HEK293 (cell line): ENCODE measurements at regions not wholly inside any gene's neighbourhood (a gene's known extent, or its start where the extent isn't known, plus 50 kb on each side); places are given as distances from the start of the nearest gene placed in this dataset.

ENCODE experiments used
- CTCF ChIA-PET: fragments of 350-600 bp; formaldehyde crosslinking; extraction: SDS; loops from one replicate; lab custom pipeline; 2021; ENCODE audit warnings: antibody characterized with exemption; lab: Yijun Ruan, JAX
- POLR2A ChIA-PET: fragments of 300-600 bp; formaldehyde crosslinking; extraction: SDS; loops from one replicate; lab custom pipeline; 2020; ENCODE audit warnings: antibody characterized with exemption, inconsistent platforms; lab: Yijun Ruan, JAX
- H3K27ac ChIP-seq: fragments of 200-500 bp; sonication (Bioruptor generic); 2 replicates; pipeline ENCODE4 v1.5.1; 2014; ENCODE audit warnings: low read depth, low read length, control low read depth, inconsistent platforms; ENCODE audit errors: extremely low read depth
- H3K36me3 ChIP-seq, 2 experiments: fragments of 200-500 bp in 1 of 2; sonication (Bioruptor generic) in 1 of 2; 1 replicate in 1 of 2; 2 replicates in 1 of 2; pipeline ENCODE4 v1.5.1; 2014 to 2017; ENCODE audit warnings: inconsistent platforms in 2 of 2, low read length in 2 of 2; ENCODE audit not compliant: control insufficient read depth in 2 of 2, insufficient read depth in 1 of 2
- H3K4me1 ChIP-seq: fragments of 200-500 bp; sonication (Bioruptor generic); 2 replicates; pipeline ENCODE4 v1.5.1; 2014; ENCODE audit warnings: mild to moderate bottlenecking, low read length, inconsistent platforms; ENCODE audit not compliant: control insufficient read depth, insufficient read depth
- H3K4me3 ChIP-seq: 2 replicates; pipeline ENCODE4 v1.5.1; 2011; ENCODE audit warnings: low read depth, mild to moderate bottlenecking, control low read depth, low read length, moderate library complexity
- H3K9me3 ChIP-seq: fragments of 200-500 bp; sonication (Bioruptor generic); 2 replicates; pipeline ENCODE4 v1.5.1; 2014; ENCODE audit warnings: low read depth, low read length, inconsistent platforms; ENCODE audit not compliant: control insufficient read depth, insufficient read depth
- GLI2 ChIP-seq: fragments of 450-650 bp; formaldehyde crosslinking; IDR thresholded peaks from 2 replicates; pipeline ENCODE4; 2017; ENCODE audit warnings: missing biosample characterization, missing genetic modification characterization, low read depth, borderline replicate concordance
- WT1 ChIP-seq: fragments of 450-650 bp; formaldehyde crosslinking; IDR thresholded peaks from 2 replicates; pipeline ENCODE4 v1.5.1; 2016; ENCODE audit warnings: missing biosample characterization, missing genetic modification characterization
- YY2 ChIP-seq: fragments of 450-650 bp; formaldehyde crosslinking; IDR thresholded peaks from 2 replicates; pipeline ENCODE4 v1.5.1; 2016; ENCODE audit warnings: missing biosample characterization, missing genetic modification characterization
- ZBTB11 ChIP-seq: fragments of 450-650 bp; formaldehyde crosslinking; conservative IDR thresholded peaks from 2 replicates; pipeline ENCODE4 v1.5.1; 2016; ENCODE audit warnings: low read depth, missing biosample characterization, missing genetic modification characterization
- ZBTB17 ChIP-seq: fragments of 450-650 bp; formaldehyde crosslinking; IDR thresholded peaks from 2 replicates; pipeline ENCODE4 v1.5.1; 2016; ENCODE audit warnings: missing biosample characterization, missing genetic modification characterization
- ZNF169 ChIP-seq: fragments of 450-650 bp; formaldehyde crosslinking; IDR thresholded peaks from 2 replicates; pipeline ENCODE4 v1.5.1; 2016; ENCODE audit warnings: missing biosample characterization, missing genetic modification characterization
- ZNF2 ChIP-seq: fragments of 450-650 bp; formaldehyde crosslinking; IDR thresholded peaks from 2 replicates; pipeline ENCODE4 v1.5.1; 2016; ENCODE audit warnings: missing biosample characterization, missing genetic modification characterization
- ZNF202 ChIP-seq: fragments of 450-650 bp; formaldehyde crosslinking; IDR thresholded peaks from 2 replicates; pipeline ENCODE4 v1.5.1; 2016; ENCODE audit warnings: missing biosample characterization, missing genetic modification characterization, borderline replicate concordance
- ZNF211 ChIP-seq: fragments of 450-650 bp; formaldehyde crosslinking; IDR thresholded peaks from 2 replicates; pipeline ENCODE4 v1.5.1; 2016; ENCODE audit warnings: low read depth, missing biosample characterization, missing genetic modification characterization
- ZNF266 ChIP-seq: fragments of 450-650 bp; formaldehyde crosslinking; IDR thresholded peaks from 2 replicates; pipeline ENCODE4 v1.5.1; 2016; ENCODE audit warnings: missing biosample characterization, missing genetic modification characterization, low read depth
- ZNF280C ChIP-seq: fragments of 450-650 bp; formaldehyde crosslinking; IDR thresholded peaks from 2 replicates; pipeline ENCODE4 v1.5.1; 2016; ENCODE audit warnings: missing biosample characterization, missing genetic modification characterization
- ZNF302 ChIP-seq: fragments of 450-650 bp; formaldehyde crosslinking; IDR thresholded peaks from 2 replicates; pipeline ENCODE4 v1.5.1; 2016; ENCODE audit warnings: missing biosample characterization, missing genetic modification characterization, low read depth
- ZNF37A ChIP-seq: fragments of 450-650 bp; IDR thresholded peaks from 2 replicates; pipeline ENCODE4 v1.5.1; 2018; ENCODE audit warnings: missing biosample characterization, missing genetic modification characterization
- ZNF394 ChIP-seq: fragments of 450-650 bp; formaldehyde crosslinking; IDR thresholded peaks from 2 replicates; pipeline ENCODE4 v1.5.1; 2016; ENCODE audit warnings: missing biosample characterization, missing genetic modification characterization, mild to moderate bottlenecking, moderate library complexity, borderline replicate concordance
- ZNF416 ChIP-seq: fragments of 450-650 bp; formaldehyde crosslinking; IDR thresholded peaks from 2 replicates; pipeline ENCODE4 v1.5.1; 2016; ENCODE audit warnings: missing biosample characterization, missing genetic modification characterization
- ZNF426 ChIP-seq: fragments of 450-650 bp; formaldehyde crosslinking; IDR thresholded peaks from 2 replicates; pipeline ENCODE4 v1.5.1; 2017; ENCODE audit warnings: missing biosample characterization, missing genetic modification characterization, mild to moderate bottlenecking, inconsistent platforms, moderate library complexity
- ZNF473 ChIP-seq: fragments of 450-650 bp; formaldehyde crosslinking; IDR thresholded peaks from 2 replicates; pipeline ENCODE4 v1.5.1; 2017; ENCODE audit warnings: missing biosample characterization, missing genetic modification characterization
- ZNF558 ChIP-seq: fragments of 450-650 bp; formaldehyde crosslinking; IDR thresholded peaks from 2 replicates; pipeline ENCODE4 v1.5.1; 2016; ENCODE audit warnings: missing biosample characterization, missing genetic modification characterization
- ZNF596 ChIP-seq: fragments of 450-650 bp; IDR thresholded peaks from 2 replicates; pipeline ENCODE4 v1.5.0; 2018; ENCODE audit warnings: missing biosample characterization, mild to moderate bottlenecking, missing genetic modification characterization, moderate library complexity
- ZNF654 ChIP-seq: fragments of 450-650 bp; formaldehyde crosslinking; IDR thresholded peaks from 2 replicates; pipeline ENCODE4 v1.5.1; 2016; ENCODE audit warnings: low read depth, missing biosample characterization, missing genetic modification characterization
- ZNF664 ChIP-seq: fragments of 450-650 bp; formaldehyde crosslinking; IDR thresholded peaks from 2 replicates; pipeline ENCODE4 v1.5.1; 2016; ENCODE audit warnings: missing biosample characterization, missing genetic modification characterization
- ZNF837 ChIP-seq: fragments of 450-650 bp; formaldehyde crosslinking; IDR thresholded peaks from 2 replicates; pipeline ENCODE4 v1.5.1; 2016; ENCODE audit warnings: missing biosample characterization, missing genetic modification characterization
- ZXDB ChIP-seq: fragments of 450-650 bp; formaldehyde crosslinking; IDR thresholded peaks from 2 replicates; pipeline ENCODE4 v1.5.1; 2016; ENCODE audit warnings: missing biosample characterization, missing genetic modification characterization
- TF ChIP-seq, protein P1 (sequence below): fragments of 450-650 bp; formaldehyde crosslinking; IDR thresholded peaks from 2 replicates; pipeline ENCODE4 v1.5.1; 2016; ENCODE audit warnings: missing biosample characterization, missing genetic modification characterization, low read depth
- TF ChIP-seq, protein P2 (sequence below): fragments of 450-650 bp; formaldehyde crosslinking; IDR thresholded peaks from 2 replicates; pipeline ENCODE4 v1.5.1; 2016; ENCODE audit warnings: missing biosample characterization, missing genetic modification characterization

DNA sequence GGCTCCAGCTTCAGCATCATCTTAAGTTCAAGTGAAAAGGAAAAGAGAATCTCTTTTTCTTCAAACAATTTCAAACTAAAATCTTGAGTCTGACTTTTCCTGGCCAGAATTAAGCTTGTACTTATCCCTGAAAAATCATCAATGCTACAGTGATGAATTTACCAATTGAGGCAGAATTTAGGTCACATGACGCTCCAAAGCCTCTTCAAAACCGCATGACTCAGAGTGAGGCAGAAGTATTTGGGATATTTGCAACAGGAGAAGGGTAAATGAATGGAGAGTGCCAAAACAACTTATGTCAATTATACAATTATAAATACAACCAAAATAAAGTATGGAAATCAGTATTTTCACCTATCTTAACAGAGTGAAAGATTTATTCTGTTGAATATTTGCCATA lies 515.5 kb downstream of the COL12A1 start:
- Histone ChIP-seq H3K9me3 (no peaks in the 10 kb centered on the region), H3K4me3 (no peak overlapping the region), H3K27ac (no peak overlapping the region), H3K36me3 (no peaks in the 10 kb centered on the region), H3K4me1 (no peaks in the 10 kb centered on the region)
- ChIA-PET POLR2A (no interaction called here), CTCF (no interaction called here)
- TF ChIP-seq ZNF2 (tag by site-specific recombination) (no peak), YY2 (tag by site-specific recombination) (no peak), ZNF558 (no peak), ZNF280C (no peak), ZNF837 (tag by site-specific recombination) (no peak), ZNF169 (tag by site-specific recombination) (no peak), ZNF664 (tag by site-specific recombination) (no peak), WT1 (tag by site-specific recombination) (no peak), ZNF596 (tag by site-specific recombination) (no peak)

- Histone ChIP-seq H3K4me1 (no peaks in the 10 kb centered on the region), H3K27ac (no peak overlapping the region), H3K36me3 (no peaks in the 10 kb centered on the region), H3K4me3 (no peak overlapping the region), H3K9me3 (no peaks in the 10 kb centered on the region)
- POLR2A ChIA-PET, result no interaction called here
- no peak for TF ChIP-seq ZNF473 (tag by site-specific recombination)
- TF ChIP-seq ZNF211 (tag by site-specific recombination), result no peak
- TF ChIP-seq, protein P1, sequence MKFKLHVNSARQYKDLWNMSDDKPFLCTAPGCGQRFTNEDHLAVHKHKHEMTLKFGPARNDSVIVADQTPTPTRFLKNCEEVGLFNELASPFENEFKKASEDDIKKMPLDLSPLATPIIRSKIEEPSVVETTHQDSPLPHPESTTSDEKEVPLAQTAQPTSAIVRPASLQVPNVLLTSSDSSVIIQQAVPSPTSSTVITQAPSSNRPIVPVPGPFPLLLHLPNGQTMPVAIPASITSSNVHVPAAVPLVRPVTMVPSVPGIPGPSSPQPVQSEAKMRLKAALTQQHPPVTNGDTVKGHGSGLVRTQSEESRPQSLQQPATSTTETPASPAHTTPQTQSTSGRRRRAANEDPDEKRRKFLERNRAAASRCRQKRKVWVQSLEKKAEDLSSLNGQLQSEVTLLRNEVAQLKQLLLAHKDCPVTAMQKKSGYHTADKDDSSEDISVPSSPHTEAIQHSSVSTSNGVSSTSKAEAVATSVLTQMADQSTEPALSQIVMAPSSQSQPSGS, result no peak
- CTCF ChIA-PET, result interaction anchor here (0.9 kb wide), 1 partner anchor 519 kb away, joined by 4 read pairs; no protein-coding TSS in a partner anchor
These were observed 516.3 kb downstream of the COL12A1 start for GRCh38 chr6:74689601-74690000.

GRCh38 chr6:74677463-74677862 lies 528.4 kb downstream of the COL12A1 start:
- no peaks in the 10 kb centered on the region for H3K36me3 ChIP-seq
- H3K27ac ChIP-seq, result no peak overlapping the region
- H3K4me3 ChIP-seq, result no peak overlapping the region
- no peaks in the 10 kb centered on the region for H3K9me3 ChIP-seq
- CTCF ChIA-PET, result interaction anchor here (0.7 kb wide), 1 partner anchor 393 kb away, joined by 3 read pairs; no protein-coding TSS in a partner anchor
- no peaks in the 10 kb centered on the region for H3K4me1 ChIP-seq
- POLR2A ChIA-PET, result no interaction called here
- TF ChIP-seq ZNF302 (tag by site-specific recombination) (no peak), ZBTB17 (tag by site-specific recombination) (no peak), ZBTB11 (peak; percentile 66), ZNF394 (tag by site-specific recombination) (peak; percentile 79; the same call in 1 of the 2 replicates), ZXDB (tag by site-specific recombination) (0 out of 2 replicates have a peak, but pooled peaks have one; percentile 21), ZNF266 (tag by site-specific recombination) (peak; percentile 41; the same call in 1 of the 2 replicates), ZNF202 (tag by site-specific recombination) (peak; percentile 57; the same call in 1 of the 2 replicates), ZNF37A (tag by site-specific recombination) (no peak), GLI2 (tag by site-specific recombination) (peak; percentile 39; the same call in 1 of the 2 replicates), ZNF426 (tag by site-specific recombination) (peak; percentile 80), ZNF416 (tag by site-specific recombination) (no peak), ZNF654 (tag by site-specific recombination) (peak; percentile 29)
- TF ChIP-seq, protein P2, sequence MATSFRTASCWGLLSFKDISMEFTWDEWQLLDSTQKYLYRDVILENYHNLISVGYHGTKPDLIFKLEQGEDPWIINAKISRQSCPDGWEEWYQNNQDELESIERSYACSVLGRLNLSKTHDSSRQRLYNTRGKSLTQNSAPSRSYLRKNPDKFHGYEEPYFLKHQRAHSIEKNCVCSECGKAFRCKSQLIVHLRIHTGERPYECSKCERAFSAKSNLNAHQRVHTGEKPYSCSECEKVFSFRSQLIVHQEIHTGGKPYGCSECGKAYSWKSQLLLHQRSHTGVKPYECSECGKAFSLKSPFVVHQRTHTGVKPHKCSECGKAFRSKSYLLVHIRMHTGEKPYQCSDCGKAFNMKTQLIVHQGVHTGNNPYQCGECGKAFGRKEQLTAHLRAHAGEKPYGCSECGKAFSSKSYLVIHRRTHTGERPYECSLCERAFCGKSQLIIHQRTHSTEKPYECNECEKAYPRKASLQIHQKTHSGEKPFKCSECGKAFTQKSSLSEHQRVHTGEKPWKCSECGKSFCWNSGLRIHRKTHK, result no peak
